Neural cell (in vitro differentiated cells): ENCODE measurements at regions not wholly inside any gene's neighbourhood (a gene's known extent, or its start where the extent isn't known, plus 50 kb on each side); places are given as distances from the start of the nearest gene placed in this dataset.

Source experiments
- H2AFZ ChIP-seq: fragments of 200-600, 300-800 bp; sonication (generic), shearing (Covaris generic); 2 replicates; pipeline ENCODE4 v1.6.0; 2014; ENCODE audit warnings: low read depth, mild to moderate bottlenecking, antibody characterized with exemption, low read length, moderate library complexity
- H3F3A ChIP-seq: fragments of 200-600 bp; shearing (Covaris generic); 2 replicates; pipeline ENCODE4 v1.6.1; 2016; ENCODE audit warnings: mild to moderate bottlenecking, moderate library complexity, mixed read lengths, antibody characterized with exemption, low read length; ENCODE audit not compliant: insufficient read depth, poor library complexity, severe bottlenecking
- H3K27ac ChIP-seq: fragments of 200-600, 300-800 bp; sonication (generic), shearing (Covaris generic); 2 replicates; pipeline ENCODE4 v1.5.1; 2014; ENCODE audit warnings: mild to moderate bottlenecking, low read length, moderate library complexity
- H3K27me3 ChIP-seq: fragments of 300-800, 200-600 bp; sonication (generic), shearing (Covaris generic); 2 replicates; pipeline ENCODE4 v1.6.0; 2014; ENCODE audit warnings: mild to moderate bottlenecking, low read depth, low read length, moderate library complexity; ENCODE audit not compliant: insufficient read depth
- H3K36me3 ChIP-seq: fragments of 300-800, 200-600 bp; sonication (generic), shearing (Covaris generic); 2 replicates; pipeline ENCODE4 v1.5.1; 2014; ENCODE audit warnings: mild to moderate bottlenecking, antibody characterized with exemption, low read length, moderate library complexity; ENCODE audit not compliant: insufficient read depth
- H3K4me2 ChIP-seq: fragments of 300-800, 200-600 bp; sonication (generic), shearing (Covaris generic); 2 replicates; pipeline ENCODE4 v1.6.0; 2014; ENCODE audit warnings: mild to moderate bottlenecking, low read length
- H3K4me3 ChIP-seq: fragments of 300-800, 200-600 bp; sonication (generic), shearing (Covaris generic); 2 replicates; pipeline ENCODE4 v1.5.1; 2014; ENCODE audit warnings: mild to moderate bottlenecking, low read length, moderate library complexity
- H3K79me2 ChIP-seq: fragments of 200-600 bp; shearing (Covaris generic); replicated peaks from 2 replicates; pipeline ENCODE4 v1.6.0; 2014; ENCODE audit warnings: mild to moderate bottlenecking, low read length, moderate library complexity; ENCODE audit not compliant: insufficient read depth
- H3K9ac ChIP-seq: fragments of 300-800, 200-600 bp; sonication (generic), shearing (Covaris generic); 2 replicates; pipeline ENCODE4 v1.6.1; 2016; ENCODE audit warnings: mild to moderate bottlenecking, low read length, mixed read lengths
- H3K9me2 ChIP-seq: fragments of 200-600 bp; shearing (Covaris generic); 2 replicates; pipeline ENCODE4 v1.6.1; 2016; ENCODE audit warnings: mild to moderate bottlenecking, low read length, mixed read lengths; ENCODE audit not compliant: insufficient read depth
- H3K9me3 ChIP-seq: fragments of 200-600, 300-800 bp; sonication (generic), shearing (Covaris generic); 2 replicates; pipeline ENCODE4 v1.6.1; 2016; ENCODE audit warnings: mild to moderate bottlenecking, mixed run types, low read length, moderate library complexity, mixed read lengths
- H4K20me1 ChIP-seq: fragments of 200-600 bp; shearing (Covaris generic); 2 replicates; pipeline ENCODE4 v1.6.1; 2016; ENCODE audit warnings: mild to moderate bottlenecking, mixed run types; ENCODE audit not compliant: insufficient read depth
- EP300 ChIP-seq: fragments of 450-650 bp; conservative IDR thresholded peaks from 2 replicates; pipeline ENCODE4 v1.6.1; 2014; ENCODE audit warnings: antibody characterized with exemption, mild to moderate bottlenecking, moderate library complexity; ENCODE audit not compliant: poor library complexity, severe bottlenecking
- EZH2 ChIP-seq: fragments of 200-600, 300-800 bp; shearing (Covaris generic), sonication (generic); IDR thresholded peaks from 2 replicates; pipeline ENCODE4 v1.6.1; 2014; ENCODE audit warnings: antibody characterized with exemption, low read length, borderline replicate concordance, mild to moderate bottlenecking; ENCODE audit not compliant: insufficient read depth, poor library complexity, severe bottlenecking
- MXI1 ChIP-seq: fragments of 450-650 bp; conservative IDR thresholded peaks from 2 replicates; pipeline ENCODE4 v1.6.1; 2014; ENCODE audit warnings: antibody characterized with exemption, mild to moderate bottlenecking; ENCODE audit not compliant: poor library complexity, severe bottlenecking
- POLR2AphosphoS5 ChIP-seq: IDR thresholded peaks from 2 replicates; pipeline ENCODE4 v1.6.1; 2012
- RAD21 ChIP-seq: fragments of 450-650 bp; conservative IDR thresholded peaks from 2 replicates; pipeline ENCODE4 v1.6.1; 2014; ENCODE audit warnings: antibody characterized with exemption, mild to moderate bottlenecking, moderate library complexity
- SMC3 ChIP-seq: fragments of 450-650 bp; conservative IDR thresholded peaks from 2 replicates; pipeline ENCODE4 v1.6.1; 2014; ENCODE audit warnings: antibody characterized with exemption, mild to moderate bottlenecking, moderate library complexity; ENCODE audit not compliant: poor library complexity
- TAF1 ChIP-seq: IDR thresholded peaks from 2 replicates; pipeline ENCODE4 v1.6.1; 2012; ENCODE audit warnings: low read depth
- TF ChIP-seq, protein P1 (sequence below): fragments of 450-650 bp; IDR thresholded peaks from 2 replicates; pipeline ENCODE4 v1.5.1; 2014; ENCODE audit warnings: antibody characterized with exemption, mild to moderate bottlenecking, moderate library complexity; ENCODE audit not compliant: poor library complexity, severe bottlenecking
- TF ChIP-seq, protein P2 (sequence below): IDR thresholded peaks from 2 replicates; pipeline ENCODE4 v1.6.1; 2012; ENCODE audit warnings: borderline replicate concordance

DNA sequence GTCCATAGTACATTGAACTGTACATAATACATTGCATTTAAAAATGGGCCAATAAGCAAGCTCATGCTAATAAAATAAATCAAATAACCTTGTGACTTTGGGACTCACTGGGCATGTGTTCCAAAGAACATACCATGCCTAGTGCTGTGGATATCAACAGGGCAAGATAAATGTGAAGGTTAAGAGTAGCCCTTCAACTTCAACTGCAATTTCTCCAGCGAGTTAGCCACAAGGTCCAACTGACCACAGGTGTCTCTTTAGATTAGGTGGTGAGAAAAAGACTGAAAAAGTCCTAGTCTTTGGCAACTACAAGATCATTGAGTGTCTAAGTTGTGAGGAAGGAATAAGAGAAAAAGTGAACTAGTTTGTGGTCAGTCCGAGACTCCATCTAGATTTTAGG is 78.3 kb upstream of the ATP11B start:
- no peak overlapping the region for H3K4me3 ChIP-seq
- H3K9me3 ChIP-seq: no peaks in the 10 kb centered on the region
- no peaks in the 10 kb centered on the region for H3F3A ChIP-seq
- no peak overlapping the region for H3K4me2 ChIP-seq
- no peak overlapping the region for H2AFZ ChIP-seq
- H4K20me1 ChIP-seq: no peaks in the 10 kb centered on the region
- no peaks in the 10 kb centered on the region for H3K9me2 ChIP-seq
- TF ChIP-seq, protein P1, sequence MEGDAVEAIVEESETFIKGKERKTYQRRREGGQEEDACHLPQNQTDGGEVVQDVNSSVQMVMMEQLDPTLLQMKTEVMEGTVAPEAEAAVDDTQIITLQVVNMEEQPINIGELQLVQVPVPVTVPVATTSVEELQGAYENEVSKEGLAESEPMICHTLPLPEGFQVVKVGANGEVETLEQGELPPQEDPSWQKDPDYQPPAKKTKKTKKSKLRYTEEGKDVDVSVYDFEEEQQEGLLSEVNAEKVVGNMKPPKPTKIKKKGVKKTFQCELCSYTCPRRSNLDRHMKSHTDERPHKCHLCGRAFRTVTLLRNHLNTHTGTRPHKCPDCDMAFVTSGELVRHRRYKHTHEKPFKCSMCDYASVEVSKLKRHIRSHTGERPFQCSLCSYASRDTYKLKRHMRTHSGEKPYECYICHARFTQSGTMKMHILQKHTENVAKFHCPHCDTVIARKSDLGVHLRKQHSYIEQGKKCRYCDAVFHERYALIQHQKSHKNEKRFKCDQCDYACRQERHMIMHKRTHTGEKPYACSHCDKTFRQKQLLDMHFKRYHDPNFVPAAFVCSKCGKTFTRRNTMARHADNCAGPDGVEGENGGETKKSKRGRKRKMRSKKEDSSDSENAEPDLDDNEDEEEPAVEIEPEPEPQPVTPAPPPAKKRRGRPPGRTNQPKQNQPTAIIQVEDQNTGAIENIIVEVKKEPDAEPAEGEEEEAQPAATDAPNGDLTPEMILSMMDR: no peak
- TF ChIP-seq POLR2AphosphoS5 (no peak), EP300 (no peak), MXI1 (no peak), SMC3 (no peak), TAF1 (no peak), RAD21 (no peak), EZH2 (no peak)
- TF ChIP-seq, protein P2, sequence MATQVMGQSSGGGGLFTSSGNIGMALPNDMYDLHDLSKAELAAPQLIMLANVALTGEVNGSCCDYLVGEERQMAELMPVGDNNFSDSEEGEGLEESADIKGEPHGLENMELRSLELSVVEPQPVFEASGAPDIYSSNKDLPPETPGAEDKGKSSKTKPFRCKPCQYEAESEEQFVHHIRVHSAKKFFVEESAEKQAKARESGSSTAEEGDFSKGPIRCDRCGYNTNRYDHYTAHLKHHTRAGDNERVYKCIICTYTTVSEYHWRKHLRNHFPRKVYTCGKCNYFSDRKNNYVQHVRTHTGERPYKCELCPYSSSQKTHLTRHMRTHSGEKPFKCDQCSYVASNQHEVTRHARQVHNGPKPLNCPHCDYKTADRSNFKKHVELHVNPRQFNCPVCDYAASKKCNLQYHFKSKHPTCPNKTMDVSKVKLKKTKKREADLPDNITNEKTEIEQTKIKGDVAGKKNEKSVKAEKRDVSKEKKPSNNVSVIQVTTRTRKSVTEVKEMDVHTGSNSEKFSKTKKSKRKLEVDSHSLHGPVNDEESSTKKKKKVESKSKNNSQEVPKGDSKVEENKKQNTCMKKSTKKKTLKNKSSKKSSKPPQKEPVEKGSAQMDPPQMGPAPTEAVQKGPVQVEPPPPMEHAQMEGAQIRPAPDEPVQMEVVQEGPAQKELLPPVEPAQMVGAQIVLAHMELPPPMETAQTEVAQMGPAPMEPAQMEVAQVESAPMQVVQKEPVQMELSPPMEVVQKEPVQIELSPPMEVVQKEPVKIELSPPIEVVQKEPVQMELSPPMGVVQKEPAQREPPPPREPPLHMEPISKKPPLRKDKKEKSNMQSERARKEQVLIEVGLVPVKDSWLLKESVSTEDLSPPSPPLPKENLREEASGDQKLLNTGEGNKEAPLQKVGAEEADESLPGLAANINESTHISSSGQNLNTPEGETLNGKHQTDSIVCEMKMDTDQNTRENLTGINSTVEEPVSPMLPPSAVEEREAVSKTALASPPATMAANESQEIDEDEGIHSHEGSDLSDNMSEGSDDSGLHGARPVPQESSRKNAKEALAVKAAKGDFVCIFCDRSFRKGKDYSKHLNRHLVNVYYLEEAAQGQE: no peak
- H3K79me2 ChIP-seq: no peaks in the 10 kb centered on the region
- H3K36me3 ChIP-seq: no peaks in the 10 kb centered on the region
- H3K27me3 ChIP-seq: no peaks in the 10 kb centered on the region
- no peak overlapping the region for H3K27ac ChIP-seq
- H3K9ac ChIP-seq: no peak overlapping the region

DNA sequence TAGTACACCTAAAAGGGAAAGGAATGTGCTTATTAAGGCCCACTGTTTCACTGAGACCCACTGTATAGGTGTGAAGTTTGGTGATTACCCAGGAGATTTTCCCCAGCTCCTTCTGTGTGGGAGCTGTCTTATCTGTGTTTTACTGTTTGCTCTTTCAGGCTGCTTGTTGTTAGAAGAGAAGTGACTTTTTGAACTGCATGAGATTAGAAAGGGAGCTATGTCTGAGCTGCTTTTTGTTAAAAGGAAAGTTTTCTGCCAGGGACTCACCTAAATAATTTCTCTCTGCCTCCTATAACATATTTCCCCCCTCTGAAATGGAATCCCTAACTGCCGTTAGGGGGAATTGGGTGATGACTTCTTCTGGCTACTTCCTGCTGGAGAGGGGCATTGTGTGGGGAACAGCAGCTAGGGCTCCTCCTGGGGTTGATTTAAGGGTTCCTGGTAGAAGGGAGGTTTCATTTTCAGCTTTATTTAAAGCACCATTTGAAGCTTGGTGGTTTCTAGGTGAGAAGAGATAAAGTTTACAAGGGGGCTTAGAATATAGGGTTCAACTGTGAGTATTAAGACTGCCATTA is 77.1 kb upstream of the ATP11B start:
- Histone ChIP-seq H3F3A (no peaks in the 10 kb centered on the region), H4K20me1 (no peaks in the 10 kb centered on the region), H3K4me3 (no peak overlapping the region), H2AFZ (no peak overlapping the region), H3K9me2 (no peaks in the 10 kb centered on the region), H3K36me3 (no peaks in the 10 kb centered on the region), H3K9ac (no peak overlapping the region), H3K9me3 (no peaks in the 10 kb centered on the region), H3K4me2 (no peak overlapping the region), H3K79me2 (no peaks in the 10 kb centered on the region), H3K27ac (no peak overlapping the region), H3K27me3 (no peaks in the 10 kb centered on the region)
- TF ChIP-seq POLR2AphosphoS5 (no peak), TAF1 (no peak), EP300 (no peak), MXI1 (no peak), RAD21 (no peak)
- TF ChIP-seq, protein P2: no peak
- TF ChIP-seq, protein P1: no peak
